ENCODE measurements at regions not wholly inside any gene's neighbourhood (a gene's known extent, or its start where the extent isn't known, plus 50 kb on each side); places are given as distances from the start of the nearest gene placed in this dataset.

- no peak overlapping the region for H3K9ac ChIP-seq (ENCODE audit: low read depth in 1 of 2, low read length in 2 of 2)
- no peak overlapping the region for H3K27ac ChIP-seq (ENCODE audit: low read depth in 1 of 2, low read length in 2 of 2)
- H3K4me1 ChIP-seq (ENCODE audit: control insufficient read depth in 4 of 4, insufficient read depth in 4 of 4, low read length in 3 of 4) = no peaks in the 10 kb centered on the region
- no peaks in the 10 kb centered on the region for H3K9me3 ChIP-seq (ENCODE audit: control insufficient read depth in 4 of 4, low read length in 3 of 4)
- H3K27me3 ChIP-seq (ENCODE audit: control insufficient read depth in 4 of 4, insufficient read depth in 4 of 4, low read length in 3 of 4) = no peaks in the 10 kb centered on the region
- WGBS = 79% methylated on average over 6 of the region's 6 CpGs
- H3K4me3 ChIP-seq (ENCODE audit: low read depth in 1 of 3, low read length in 3 of 3) = no peak overlapping the region
- DNase-seq (ENCODE audit: low spot score) = no peak
- TF ChIP-seq ZBTB33 (IDR thresholded peaks at IDR 0.05) (no peak), RXRA (IDR thresholded peaks at IDR 0.05) (no peak), GABPA (IDR thresholded peaks at IDR 0.05 in 1 of 2, conservative IDR thresholded peaks at IDR 0.05 in 1 of 2) (no peak), HNF4A (conservative IDR thresholded peaks at IDR 0.05) (no peak)
- H3K36me3 ChIP-seq (ENCODE audit: control insufficient read depth in 4 of 4, insufficient read depth in 3 of 4, low read depth in 1 of 4, low read length in 3 of 4) = no peaks in the 10 kb centered on the region
These were observed 58.3 kb upstream of the LTA4H start for GRCh38 chr12:96093543-96094196.

- H3K27me3 ChIP-seq (ENCODE audit: control insufficient read depth in 4 of 4, insufficient read depth in 4 of 4, low read length in 3 of 4) = no peaks in the 10 kb centered on the region
These were observed 58.8 kb upstream of the LTA4H start for GRCh38 chr12:96094201-96094600.

More at GRCh38 chr12:96094201-96094600, 58.8 kb upstream of the LTA4H start:
- no peak for TF ChIP-seq REST (IDR thresholded peaks at IDR 0.05)
- TF ChIP-seq JUND (IDR thresholded peaks at IDR 0.05) = no peak
- no peak for TF ChIP-seq ZBTB33 (IDR thresholded peaks at IDR 0.05)
- no peak for TF ChIP-seq MAX (IDR thresholded peaks at IDR 0.05)
- TF ChIP-seq RXRA (IDR thresholded peaks at IDR 0.05) = no peak
- no peak for TF ChIP-seq EGR1 (IDR thresholded peaks at IDR 0.05; ENCODE audit: low read depth in 2 of 2)
- no peak for TF ChIP-seq YY1 (IDR thresholded peaks at IDR 0.05)
- no peak for TF ChIP-seq HNF4G (IDR thresholded peaks at IDR 0.05)
- TF ChIP-seq ATF3 (IDR thresholded peaks at IDR 0.05) = no peak
- no peak for TF ChIP-seq GABPA (IDR thresholded peaks at IDR 0.05 in 1 of 2, conservative IDR thresholded peaks at IDR 0.05 in 1 of 2)
- no peak overlapping the region for H3K4me3 ChIP-seq (ENCODE audit: low read depth in 1 of 3, low read length in 3 of 3)
- no peaks in the 10 kb centered on the region for H3K9me3 ChIP-seq (ENCODE audit: control insufficient read depth in 4 of 4, low read length in 3 of 4)
- H3K4me1 ChIP-seq (ENCODE audit: control insufficient read depth in 4 of 4, insufficient read depth in 4 of 4, low read length in 3 of 4) = no peaks in the 10 kb centered on the region
- H3K9ac ChIP-seq (ENCODE audit: low read depth in 1 of 2, low read length in 2 of 2) = no peak overlapping the region
- WGBS = 39% methylated on average over 4 of the region's 4 CpGs
- no peaks in the 10 kb centered on the region for H3K36me3 ChIP-seq (ENCODE audit: control insufficient read depth in 4 of 4, insufficient read depth in 3 of 4, low read depth in 1 of 4, low read length in 3 of 4)
- DNase-seq (ENCODE audit: low spot score) = no peak
- H3K27ac ChIP-seq (ENCODE audit: low read depth in 1 of 2, low read length in 2 of 2) = no peak overlapping the region
